HCT116 (cell line): ENCODE measurements at regions not wholly inside any gene's neighbourhood (a gene's known extent, or its start where the extent isn't known, plus 50 kb on each side); places are given as distances from the start of the nearest gene placed in this dataset.

Source experiments
- ATAC-seq: fragments of 200-7000 bp; cut with Tn5 transposase; 2 replicates; pipeline ENCODE4 v1.9.1; 2020; ENCODE audit warnings: mild to moderate bottlenecking, moderate library complexity
- BruUV-seq: library from RNA; stranded (reverse); fragments of 400-500 nt; replicated peaks from 2 replicates; lab custom pipeline; 2021; lab: Mats Ljungman, UMichigan
- CTCF ChIA-PET: fragments of 300-600 bp; sonication (Branson Sonifier 250); formaldehyde crosslinking; loops from one replicate; lab custom pipeline; 2021; ENCODE audit warnings: antibody characterized with exemption; lab: Charles Lee
- POLR2A ChIA-PET: fragments of 300-600, 350-600 bp; sonication (Branson Sonifier 250); formaldehyde crosslinking; loops from one replicate; lab custom pipeline; 2021; ENCODE audit warnings: antibody characterized with exemption; lab: Charles Lee
- RAD21 ChIA-PET, 2 experiments: fragments of 300-600 bp; sonication (Branson Sonifier 250); formaldehyde crosslinking; loops; one replicate each; lab custom pipeline; 2023; ENCODE audit warnings: low total read pairs in 2 of 2; ENCODE audit not compliant: uncharacterized antibody in 2 of 2, unreplicated experiment in 2 of 2, low non-redundant PET in 1 of 2; lab: Charles Lee
- DNase-seq: peaks from one replicate; pipeline ENCODE4 v3.0.0-alpha.2; 2010; ENCODE audit warnings: low read depth, low spot score
- H2AFZ ChIP-seq: fragments of 200-600 bp; shearing (Covaris generic), sonication (generic); 2 replicates; pipeline ENCODE4 v1.6.1; 2017; ENCODE audit warnings: low read depth, mixed run types, mixed read lengths, antibody characterized with exemption, low read length; ENCODE audit not compliant: poor library complexity, severe bottlenecking
- H3K27ac ChIP-seq: 2 replicates; pipeline ENCODE4 v1.5.1; 2012; ENCODE audit warnings: low read depth, low read length
- H3K27me3 ChIP-seq: fragments of 200-600 bp; sonication (generic); 2 replicates; pipeline ENCODE4 v1.6.1; 2016; ENCODE audit warnings: mixed run types, low read length, mixed read lengths; ENCODE audit not compliant: insufficient read depth
- H3K36me3 ChIP-seq, 2 experiments: fragments of 200-500 bp in 1 of 2; fragments of 200-600 bp in 1 of 2; sonication (Bioruptor generic) in 1 of 2; sonication (generic) in 1 of 2; 2 replicates each; pipeline versions ENCODE4 v1.5.1 to v1.6.1; 2014 to 2016; ENCODE audit warnings: low read length in 2 of 2, inconsistent platforms in 1 of 2, mixed read lengths in 1 of 2, mixed run types in 1 of 2; ENCODE audit not compliant: insufficient read depth in 2 of 2, control insufficient read depth in 1 of 2
- H3K4me1 ChIP-seq, 2 experiments: fragments of 200-600 bp in 1 of 2; sonication (generic) in 1 of 2; 2 replicates each; pipeline versions ENCODE4 v1.5.1 to v1.6.1; 2012 to 2017; ENCODE audit warnings: low read length in 2 of 2, inconsistent platforms in 1 of 2, mild to moderate bottlenecking in 1 of 2, mixed read lengths in 1 of 2, mixed run types in 1 of 2, moderate library complexity in 1 of 2; ENCODE audit not compliant: insufficient read depth in 2 of 2, control insufficient read depth in 1 of 2
- H3K4me2 ChIP-seq: fragments of 200-600 bp; sonication (generic); 2 replicates; pipeline ENCODE4 v1.6.1; 2017; ENCODE audit warnings: mixed run types, low read length, mixed read lengths
- H3K4me3 ChIP-seq, 2 experiments: fragments of 200-600 bp in 1 of 2; sonication (generic) in 1 of 2; replicated peaks in 1 of 2; 2 replicates each; pipeline ENCODE4 v1.5.1; 2011 to 2016; ENCODE audit warnings: low read length in 2 of 2, control low read depth in 1 of 2, low read depth in 1 of 2, mild to moderate bottlenecking in 1 of 2, mixed read lengths in 1 of 2, mixed run types in 1 of 2
- H3K79me2 ChIP-seq: fragments of 200-600 bp; sonication (generic); 2 replicates; pipeline ENCODE4 v1.6.1; 2017; ENCODE audit warnings: mild to moderate bottlenecking, mixed run types, low read length, moderate library complexity, mixed read lengths; ENCODE audit not compliant: insufficient read depth
- H3K9ac ChIP-seq: fragments of 200-600 bp; sonication (generic); 2 replicates; pipeline ENCODE4 v1.6.1; 2016; ENCODE audit warnings: low read length, mixed read lengths
- H3K9me2 ChIP-seq: fragments of 200-600 bp; sonication (generic), shearing (Covaris generic); 2 replicates; pipeline ENCODE4 v1.6.1; 2017; ENCODE audit warnings: mixed run types, mild to moderate bottlenecking, moderate library complexity; ENCODE audit not compliant: insufficient read depth
- H3K9me3 ChIP-seq, 2 experiments: fragments of 200-500 bp in 1 of 2; fragments of 200-600 bp in 1 of 2; sonication (Bioruptor generic) in 1 of 2; sonication (generic) in 1 of 2; 2 replicates each; pipeline ENCODE4 v1.6.1; 2014 to 2017; ENCODE audit warnings: low read length in 2 of 2, mixed read lengths in 2 of 2, inconsistent platforms in 1 of 2, low read depth in 1 of 2, mild to moderate bottlenecking in 1 of 2, mixed run types in 1 of 2, moderate library complexity in 1 of 2; ENCODE audit not compliant: control insufficient read depth in 1 of 2, insufficient read depth in 1 of 2
- H4K20me1 ChIP-seq: fragments of 200-600 bp; sonication (generic), shearing (Covaris generic); 2 replicates; pipeline ENCODE4 v1.6.1; 2017; ENCODE audit warnings: mixed run types, mild to moderate bottlenecking, moderate library complexity; ENCODE audit not compliant: insufficient read depth
- CBX3 ChIP-seq: IDR thresholded peaks from 2 replicates; pipeline ENCODE4 v1.6.1; 2012; ENCODE audit warnings: low read depth
- EGR1 ChIP-seq: IDR thresholded peaks from 2 replicates; pipeline ENCODE4 v1.6.1; 2012; ENCODE audit warnings: low read depth
- ELF1 ChIP-seq: IDR thresholded peaks from 2 replicates; pipeline ENCODE4 v1.6.1; 2012; ENCODE audit warnings: low read depth, borderline replicate concordance
- EZH2phosphoT487 ChIP-seq: fragments of 200-600 bp; IDR thresholded peaks from 2 replicates; pipeline ENCODE4 v1.6.1; 2018; ENCODE audit warnings: antibody characterized with exemption, borderline replicate concordance
- JUND ChIP-seq: IDR thresholded peaks from 2 replicates; pipeline ENCODE4 v1.6.1; 2012
- POLR2A ChIP-seq: IDR thresholded peaks from 2 replicates; pipeline ENCODE4 v1.7.0; 2011; ENCODE audit warnings: borderline replicate concordance; ENCODE audit not compliant: insufficient read depth, insufficient read length; ENCODE audit errors: extremely low read depth
- RAD21 ChIP-seq: IDR thresholded peaks from 2 replicates; pipeline ENCODE4 v1.6.1; 2012; ENCODE audit warnings: low read depth, mild to moderate bottlenecking
- REST ChIP-seq: IDR thresholded peaks from 2 replicates; pipeline ENCODE4 v1.6.1; 2012; ENCODE audit warnings: low read depth
- SIN3A ChIP-seq: IDR thresholded peaks from 2 replicates; pipeline ENCODE4 v1.6.1; 2012; ENCODE audit warnings: low read depth
- SP1 ChIP-seq: IDR thresholded peaks from 2 replicates; pipeline ENCODE4 v1.6.1; 2012; ENCODE audit warnings: low read depth
- TCF7L2 ChIP-seq: IDR thresholded peaks from 2 replicates; pipeline ENCODE4 v1.7.0; 2011; ENCODE audit warnings: borderline replicate concordance, inconsistent platforms; ENCODE audit not compliant: insufficient read depth, insufficient read length; ENCODE audit errors: extremely low read depth
- ZNF274 ChIP-seq: fragments of 200-500 bp; sonication (Bioruptor generic); IDR thresholded peaks from 2 replicates; pipeline ENCODE4 v1.6.1; 2014; ENCODE audit warnings: mild to moderate bottlenecking, low read depth, low read length, inconsistent platforms
- intact Hi-C: fragments of 100-400 bp; cut with micrococcal nuclease; formaldehyde crosslinking; loops from 2 replicates; pipeline ENCODE4 v1.10.0; 2022

- Histone ChIP-seq H3K36me3 (no peaks in the 10 kb centered on the region), H3K79me2 (no peaks in the 10 kb centered on the region), H3K27ac (no peak overlapping the region), H3K9me3 (no peaks in the 10 kb centered on the region), H3K4me3 (no peak overlapping the region), H3K4me2 (no peak overlapping the region), H2AFZ (no peak overlapping the region), H3K9me2 (no peaks in the 10 kb centered on the region), H4K20me1 (no peaks in the 10 kb centered on the region), H3K27me3 (no peaks in the 10 kb centered on the region), H3K4me1 (no peaks in the 10 kb centered on the region), H3K9ac (no peak overlapping the region)
- no peak for DNase-seq
- ChIA-PET POLR2A (no interaction called here), CTCF (no interaction called here), RAD21 (no interaction called here)
- no peak for ATAC-seq
- BruUV-seq: no TSS peak
- intact Hi-C loops: no loop called here
- TF ChIP-seq POLR2A (no peak), REST (no peak), SIN3A (no peak), SP1 (no peak), EZH2phosphoT487 (no peak), CBX3 (no peak), ELF1 (no peak), RAD21 (no peak), TCF7L2 (no peak), JUND (no peak), ZNF274 (no peak), EGR1 (no peak)
These were observed 131.0 kb upstream of the PALS2 start for GRCh38 chr7:24442170-24442777.
